Mononuclear cell (primary cell): ENCODE measurements at regions not wholly inside any gene's neighbourhood (a gene's known extent, or its start where the extent isn't known, plus 50 kb on each side); places are given as distances from the start of the nearest gene placed in this dataset.

ENCODE experiments used
- H3K27me3 ChIP-seq: 2 replicates; pipeline ENCODE4 v1.6.0; 2011; ENCODE audit warnings: low read length, control low read depth; ENCODE audit not compliant: insufficient read depth
- H3K4me1 ChIP-seq: 2 replicates; pipeline ENCODE4 v1.5.1; 2011; ENCODE audit warnings: mild to moderate bottlenecking, low read length, control low read depth; ENCODE audit not compliant: insufficient read depth
- H3K4me3 ChIP-seq: 2 replicates; pipeline ENCODE4 v1.5.1; 2011; ENCODE audit warnings: mild to moderate bottlenecking, low read length, moderate library complexity
- H3K9me3 ChIP-seq: 2 replicates; pipeline ENCODE4 v1.5.1; 2011; ENCODE audit warnings: low read depth, mild to moderate bottlenecking, control low read depth, low read length

DNA sequence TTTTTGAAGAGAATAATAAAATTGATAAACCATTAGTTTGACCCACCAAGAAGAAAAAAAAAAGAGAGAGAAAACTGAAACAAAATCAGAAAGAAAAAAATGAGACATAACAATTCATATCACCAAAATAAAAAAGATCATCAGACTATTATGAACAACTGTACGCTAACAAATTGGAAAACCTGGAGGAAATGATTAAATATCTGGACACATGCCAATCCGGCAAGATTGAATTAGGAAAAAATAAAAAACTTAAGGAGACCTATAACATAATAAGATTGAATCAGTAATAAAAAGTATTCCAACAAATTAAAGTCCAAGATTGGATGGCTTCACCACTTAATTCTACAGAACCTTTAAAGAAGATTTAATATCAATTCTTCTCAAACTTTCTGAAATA lies 136.7 kb downstream of the CASP12 start:
- H3K4me1 ChIP-seq = no peaks in the 10 kb centered on the region
- no peaks in the 10 kb centered on the region for H3K27me3 ChIP-seq
- peaks cover 15% of the 10 kb centered on the region for H3K9me3 ChIP-seq
- no peak overlapping the region for H3K4me3 ChIP-seq

DNA sequence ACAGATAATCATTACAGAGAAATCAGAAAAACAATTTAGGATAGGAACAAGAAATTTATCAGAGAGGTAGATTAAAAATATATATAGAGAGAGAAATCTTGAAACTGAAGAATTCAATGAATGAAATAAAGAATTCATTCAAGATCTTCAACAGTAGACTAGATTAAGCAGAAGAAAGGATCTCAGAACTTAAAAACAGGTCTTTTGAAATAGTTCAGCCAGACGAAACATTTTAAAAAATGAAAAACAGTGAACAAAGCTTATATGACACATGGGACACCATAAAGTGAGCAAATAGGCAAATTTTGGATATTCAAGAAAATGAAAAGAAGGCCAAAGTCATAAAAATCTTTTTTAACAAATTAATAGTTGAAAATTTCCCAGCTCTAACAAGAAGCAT lies 138.8 kb downstream of the CASP12 start:
- Histone ChIP-seq H3K9me3 (peaks cover 15% of the 10 kb centered on the region), H3K4me3 (no peak overlapping the region), H3K27me3 (no peaks in the 10 kb centered on the region), H3K4me1 (no peaks in the 10 kb centered on the region)

DNA sequence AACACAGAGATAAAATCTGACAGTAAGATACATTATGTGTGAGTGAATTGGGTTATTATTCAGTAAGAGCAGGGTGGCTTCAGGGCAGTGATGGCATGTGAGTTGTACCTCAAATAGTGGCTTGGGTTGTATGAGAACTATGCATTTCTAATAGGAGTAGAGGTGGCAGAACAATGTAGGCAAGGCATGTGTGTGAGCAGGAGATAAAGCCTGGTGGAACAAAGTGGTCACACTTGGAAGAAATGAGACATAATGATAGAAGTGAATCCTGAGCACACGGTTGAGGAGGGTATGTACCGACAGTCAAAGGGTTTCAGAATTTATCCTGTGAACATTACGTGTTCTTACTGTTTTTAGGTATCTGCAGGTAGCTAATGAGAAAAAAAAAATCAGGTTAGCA lies 159.3 kb downstream of the CASP12 start:
- Histone ChIP-seq H3K4me1 (peaks cover 5% of the 10 kb centered on the region), H3K9me3 (no peaks in the 10 kb centered on the region), H3K4me3 (no peak overlapping the region), H3K27me3 (no peaks in the 10 kb centered on the region)

DNA sequence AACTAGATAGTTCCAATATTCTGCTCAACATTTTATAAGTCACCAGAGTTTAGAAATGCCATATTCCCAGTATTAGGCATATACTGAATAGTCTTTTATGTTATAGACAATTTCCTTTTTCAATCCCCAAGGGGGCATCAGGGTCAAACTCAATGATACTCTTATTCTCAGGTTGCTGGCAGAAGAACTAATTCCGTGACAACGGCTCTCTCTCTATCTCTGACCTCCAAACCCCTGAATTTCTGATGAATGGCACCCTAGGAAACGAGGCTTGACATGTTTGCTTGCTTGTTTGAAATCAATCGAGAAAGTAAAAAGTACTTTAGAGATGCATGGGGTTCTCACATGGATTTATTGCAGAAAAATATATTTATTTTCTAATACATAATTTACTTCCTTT lies 160.1 kb downstream of the CASP12 start:
- Histone ChIP-seq H3K9me3 (no peaks in the 10 kb centered on the region), H3K27me3 (no peaks in the 10 kb centered on the region), H3K4me3 (no peak overlapping the region), H3K4me1 (peaks cover 5% of the 10 kb centered on the region)

DNA sequence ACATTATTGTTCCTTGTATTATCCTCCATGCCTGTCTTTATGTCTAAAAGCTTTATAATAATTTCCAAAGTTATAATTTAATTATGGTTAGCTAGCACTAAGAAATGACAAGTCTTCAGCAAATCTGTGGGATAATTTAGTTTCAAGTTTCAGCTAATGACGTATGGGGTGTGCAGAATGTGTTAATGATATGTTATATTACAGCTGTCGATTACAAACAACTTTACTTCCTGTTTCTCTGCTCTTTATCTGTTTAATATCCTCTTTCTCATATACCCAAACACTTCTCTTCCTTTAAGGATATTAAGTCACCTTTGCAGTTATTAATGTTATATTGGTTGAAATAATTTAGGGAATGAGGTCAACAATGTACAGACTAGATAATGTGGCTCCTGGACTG lies 161.8 kb downstream of the CASP12 start:
- Histone ChIP-seq H3K27me3 (no peaks in the 10 kb centered on the region), H3K4me1 (peaks cover 5% of the 10 kb centered on the region), H3K9me3 (no peaks in the 10 kb centered on the region), H3K4me3 (no peak overlapping the region)

DNA sequence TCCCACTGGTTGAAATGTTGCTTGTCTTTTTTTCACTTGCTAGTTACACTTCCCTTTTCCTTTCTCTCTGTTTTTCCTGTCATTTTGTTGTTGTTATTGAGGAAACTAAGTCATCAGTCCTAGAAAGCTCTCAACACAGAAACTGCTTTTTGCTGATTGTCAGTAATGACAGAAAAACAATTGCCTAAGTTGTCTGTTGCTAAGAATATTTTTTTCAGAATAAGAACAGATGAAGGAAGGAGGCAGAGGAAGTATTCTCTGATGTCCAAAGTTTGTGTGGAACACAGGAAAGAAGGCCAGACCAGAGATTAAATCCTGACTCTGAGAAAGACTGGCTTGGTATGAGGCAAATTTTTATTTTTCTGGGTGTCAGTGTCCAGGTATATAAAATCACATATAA lies 163.3 kb downstream of the CASP12 start:
- no peaks in the 10 kb centered on the region for H3K27me3 ChIP-seq
- no peak overlapping the region for H3K4me3 ChIP-seq
- no peaks in the 10 kb centered on the region for H3K9me3 ChIP-seq
- peaks cover 5% of the 10 kb centered on the region for H3K4me1 ChIP-seq

DNA sequence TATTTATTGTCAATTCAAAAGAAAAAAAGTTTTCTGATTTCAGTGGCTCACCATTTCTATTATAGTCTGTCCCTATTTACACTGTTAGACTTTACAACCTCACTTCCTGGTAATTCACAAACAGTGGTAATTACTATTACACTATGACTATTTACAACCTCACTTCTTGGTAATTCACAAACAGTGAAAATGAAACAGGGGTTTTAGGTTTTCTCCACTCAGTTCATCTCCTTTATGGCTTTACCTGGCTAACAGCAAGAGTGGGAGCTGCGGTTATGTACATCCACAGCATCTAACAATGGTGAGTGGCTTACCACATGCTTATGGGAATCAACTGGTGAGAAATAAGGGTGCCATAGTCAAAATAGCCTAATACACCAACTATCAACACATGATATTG lies 166.4 kb downstream of the CASP12 start:
- Histone ChIP-seq H3K4me3 (no peak overlapping the region), H3K9me3 (no peaks in the 10 kb centered on the region), H3K27me3 (no peaks in the 10 kb centered on the region), H3K4me1 (peaks cover 5% of the 10 kb centered on the region)

DNA sequence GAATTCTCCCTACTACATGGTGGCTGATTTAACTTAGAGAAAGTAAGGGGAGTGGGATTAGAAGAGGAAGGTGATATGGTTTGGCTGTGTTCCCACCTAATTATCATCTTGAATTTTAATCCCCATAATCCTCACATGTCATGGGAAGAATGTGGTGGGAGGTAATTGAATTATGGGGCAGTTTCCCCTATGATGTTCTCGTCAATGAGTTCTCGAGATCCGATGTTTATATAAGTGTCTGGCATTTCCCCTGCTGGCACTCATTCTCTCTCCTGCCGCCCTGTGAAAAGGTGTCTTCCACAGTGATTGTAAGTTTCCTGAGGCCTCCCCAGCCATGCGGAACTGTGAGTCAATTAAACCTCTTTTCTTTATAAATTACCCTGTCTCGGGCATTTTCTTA lies 169.3 kb downstream of the CASP12 start:
- H3K4me3 ChIP-seq = no peak overlapping the region
- no peaks in the 10 kb centered on the region for H3K4me1 ChIP-seq
- H3K27me3 ChIP-seq = no peaks in the 10 kb centered on the region
- no peaks in the 10 kb centered on the region for H3K9me3 ChIP-seq

DNA sequence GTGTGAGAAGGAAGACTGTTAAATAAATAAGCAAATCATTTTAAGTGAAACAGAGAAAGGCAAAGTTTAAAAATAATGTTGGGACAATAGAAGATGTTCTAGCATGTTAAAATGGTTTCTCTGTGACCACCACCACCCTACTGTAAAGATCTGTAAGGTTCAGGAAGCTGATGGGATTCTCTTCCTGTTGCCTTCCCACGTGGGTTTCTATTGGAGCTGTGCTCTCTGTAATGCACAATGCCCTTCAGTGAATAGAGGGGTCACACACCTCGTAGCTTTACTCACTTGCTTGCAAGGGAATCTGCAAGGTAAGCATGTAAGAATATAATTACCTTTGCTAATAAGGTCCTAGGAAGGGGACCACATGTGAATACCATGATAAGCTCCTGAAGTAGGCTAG lies 170.5 kb downstream of the CASP12 start:
- no peak overlapping the region for H3K4me3 ChIP-seq
- no peaks in the 10 kb centered on the region for H3K4me1 ChIP-seq
- H3K27me3 ChIP-seq = no peaks in the 10 kb centered on the region
- H3K9me3 ChIP-seq = no peaks in the 10 kb centered on the region

DNA sequence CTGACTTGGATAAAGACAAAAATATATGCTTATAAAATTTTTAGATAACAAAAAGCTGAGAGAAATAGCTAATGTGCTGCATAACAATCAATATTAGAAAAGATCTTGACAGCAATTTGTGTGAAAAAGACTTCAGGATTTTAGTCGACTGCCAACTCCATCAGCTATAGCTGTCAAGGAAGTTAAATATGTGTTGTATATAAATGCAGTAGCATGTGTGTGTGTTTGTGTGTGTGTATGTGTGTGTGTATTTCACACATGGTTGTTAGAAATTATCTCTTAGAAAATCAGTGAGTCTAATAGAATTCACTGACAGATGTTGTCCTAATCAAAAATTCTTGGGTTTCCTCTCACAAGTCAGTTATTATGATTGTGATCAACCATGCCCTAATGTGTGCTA lies 171.2 kb downstream of the CASP12 start:
- Histone ChIP-seq H3K9me3 (no peaks in the 10 kb centered on the region), H3K4me3 (no peak overlapping the region), H3K4me1 (no peaks in the 10 kb centered on the region), H3K27me3 (no peaks in the 10 kb centered on the region)

DNA sequence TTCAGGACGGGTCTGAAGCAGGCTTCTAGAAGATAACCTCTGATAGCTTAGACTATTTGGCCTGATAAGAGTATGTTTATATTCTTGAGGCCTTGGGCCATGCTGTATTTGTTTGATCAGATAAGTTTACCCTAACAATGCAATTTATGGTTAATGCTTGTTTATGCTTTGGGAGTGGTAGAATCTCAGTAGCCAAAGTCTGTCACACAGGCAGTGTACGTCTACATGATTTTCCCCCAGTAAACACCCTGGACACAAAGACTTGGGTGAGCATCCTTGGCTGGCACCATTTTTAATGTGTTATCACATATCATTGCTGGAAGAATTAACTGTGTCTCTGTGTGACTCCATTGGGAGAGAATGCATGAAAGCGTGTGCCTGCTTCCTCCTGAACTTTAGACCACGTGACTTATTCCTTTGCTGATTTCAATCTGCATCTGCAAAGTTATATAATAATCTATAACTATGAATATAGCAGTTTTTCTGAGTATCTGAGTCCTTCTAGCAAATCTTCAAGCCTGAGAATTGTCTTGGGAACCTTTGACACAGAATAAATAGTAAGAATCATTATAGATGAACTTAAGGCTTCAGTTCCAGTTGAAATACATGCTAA lies 172.4 kb downstream of the CASP12 start:
- no peaks in the 10 kb centered on the region for H3K4me1 ChIP-seq
- no peaks in the 10 kb centered on the region for H3K9me3 ChIP-seq
- H3K27me3 ChIP-seq = no peaks in the 10 kb centered on the region

DNA sequence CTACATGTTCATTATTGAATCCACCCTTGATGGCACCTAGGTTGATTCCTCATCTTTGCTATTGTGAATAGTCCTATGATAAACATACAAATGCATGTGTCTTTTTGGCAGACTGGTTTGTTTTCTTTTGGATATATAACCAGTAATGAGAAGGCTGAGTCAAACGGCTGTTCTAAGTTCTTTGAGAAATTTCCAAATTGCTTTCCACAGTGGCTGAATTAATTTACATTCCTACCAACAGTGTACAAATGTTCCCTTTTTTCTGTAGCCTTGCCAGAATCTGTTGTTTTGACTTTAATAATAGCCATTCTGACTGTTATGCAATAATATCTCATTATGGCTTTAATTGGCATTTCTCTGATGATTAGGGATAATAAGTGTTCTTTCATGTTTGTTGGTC lies 184.9 kb downstream of the CASP12 start:
- no peaks in the 10 kb centered on the region for H3K27me3 ChIP-seq

More for the DNA sequence above, 172.4 kb downstream of the CASP12 start:
- no peak overlapping the region for H3K4me3 ChIP-seq

DNA sequence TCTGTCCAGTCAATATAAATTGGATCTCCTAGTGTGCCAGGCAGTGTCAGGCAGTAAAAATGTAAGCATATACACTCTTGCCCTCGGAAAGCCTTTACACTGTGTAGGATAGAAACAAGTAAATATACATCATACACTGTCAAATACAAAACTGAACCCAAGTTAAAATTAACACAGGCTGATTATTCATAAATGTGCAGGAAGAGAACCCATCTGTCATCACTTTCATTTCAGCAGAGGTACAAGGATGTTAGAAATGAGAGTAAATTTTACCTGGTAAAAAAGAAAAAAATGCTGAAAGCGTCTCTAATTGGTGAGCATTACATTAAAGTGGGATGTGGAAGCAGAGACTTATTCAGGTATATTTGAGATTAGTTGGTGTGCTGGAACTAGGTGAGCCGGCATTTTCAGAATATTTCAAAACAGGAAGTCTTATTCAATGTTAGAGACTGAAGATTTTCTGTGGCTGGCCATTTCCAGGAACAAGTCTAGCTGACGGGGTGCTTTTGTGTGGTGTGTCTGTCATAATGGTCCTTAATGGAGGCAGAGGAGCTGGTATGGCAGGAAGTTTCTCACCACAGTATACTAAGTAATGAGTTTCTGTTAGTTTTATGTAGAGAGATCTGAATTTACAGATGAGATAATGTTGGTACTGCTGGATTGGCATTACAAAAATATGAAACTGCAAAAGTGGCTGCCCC lies 192.6 kb downstream of the CASP12 start:
- H3K9me3 ChIP-seq = no peaks in the 10 kb centered on the region
- H3K4me3 ChIP-seq = peak overlapping the region; percentile 16
- no peaks in the 10 kb centered on the region for H3K27me3 ChIP-seq
- H3K4me1 ChIP-seq = peaks cover 31% of the 10 kb centered on the region

More for the DNA sequence above, 184.9 kb downstream of the CASP12 start:
- no peaks in the 10 kb centered on the region for H3K4me1 ChIP-seq
- H3K4me3 ChIP-seq = no peak overlapping the region
- H3K9me3 ChIP-seq = no peaks in the 10 kb centered on the region

DNA sequence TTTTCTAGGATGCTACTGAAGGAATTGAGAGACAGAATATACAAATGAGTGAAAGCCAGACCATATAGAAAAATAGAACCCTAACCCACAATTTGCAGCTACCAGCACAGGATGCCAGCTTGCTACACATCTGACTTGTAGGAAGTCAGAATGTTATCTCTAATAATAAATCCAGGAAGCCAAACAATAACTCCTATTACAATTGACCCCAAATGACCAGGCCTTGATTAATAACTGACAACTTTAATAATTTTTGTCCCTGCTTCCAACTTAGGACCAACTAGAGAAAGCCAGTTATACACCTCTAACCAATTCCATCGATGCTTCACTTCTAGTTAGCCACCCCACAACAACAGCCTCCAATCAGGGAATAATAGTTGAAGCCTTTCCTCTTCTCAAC lies 193.4 kb downstream of the CASP12 start:
- no peaks in the 10 kb centered on the region for H3K27me3 ChIP-seq
- H3K4me3 ChIP-seq = no peak overlapping the region
- H3K4me1 ChIP-seq = peaks cover 32% of the 10 kb centered on the region
- H3K9me3 ChIP-seq = no peaks in the 10 kb centered on the region

DNA sequence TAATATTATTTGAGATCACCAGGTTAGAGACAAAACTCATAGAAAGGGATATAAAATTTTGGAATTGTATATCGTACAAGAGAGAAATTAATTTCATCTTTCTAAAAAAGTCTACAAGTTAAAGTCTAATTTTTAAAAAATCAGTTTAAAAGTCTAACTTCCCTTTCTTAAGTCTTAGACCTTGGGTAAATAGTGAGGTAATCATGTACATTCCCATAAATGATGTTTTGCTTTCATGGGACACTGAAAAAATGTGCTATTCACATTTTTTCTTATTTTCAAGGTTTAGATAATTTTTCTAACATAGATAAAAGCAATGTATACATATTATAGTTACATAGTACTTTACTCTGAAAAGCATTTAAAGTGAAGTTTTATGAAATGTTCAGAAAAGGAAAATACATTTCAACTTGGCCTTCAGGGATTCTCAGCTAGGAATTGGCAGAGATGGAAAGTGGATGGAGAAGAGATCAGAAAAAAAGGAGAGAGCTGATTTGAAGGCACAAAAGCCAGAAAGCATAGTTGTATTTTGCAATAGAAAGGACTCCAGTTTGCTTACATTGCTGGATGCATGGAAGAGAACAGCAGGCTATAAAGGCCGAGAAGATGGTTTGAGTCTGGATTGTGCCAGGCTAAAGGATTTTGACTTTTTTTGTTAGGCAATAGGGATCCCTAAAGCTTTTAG lies 194.0 kb downstream of the CASP12 start:
- no peaks in the 10 kb centered on the region for H3K27me3 ChIP-seq
- H3K4me3 ChIP-seq = no peak overlapping the region
- H3K4me1 ChIP-seq = peaks cover 32% of the 10 kb centered on the region
- no peaks in the 10 kb centered on the region for H3K9me3 ChIP-seq

DNA sequence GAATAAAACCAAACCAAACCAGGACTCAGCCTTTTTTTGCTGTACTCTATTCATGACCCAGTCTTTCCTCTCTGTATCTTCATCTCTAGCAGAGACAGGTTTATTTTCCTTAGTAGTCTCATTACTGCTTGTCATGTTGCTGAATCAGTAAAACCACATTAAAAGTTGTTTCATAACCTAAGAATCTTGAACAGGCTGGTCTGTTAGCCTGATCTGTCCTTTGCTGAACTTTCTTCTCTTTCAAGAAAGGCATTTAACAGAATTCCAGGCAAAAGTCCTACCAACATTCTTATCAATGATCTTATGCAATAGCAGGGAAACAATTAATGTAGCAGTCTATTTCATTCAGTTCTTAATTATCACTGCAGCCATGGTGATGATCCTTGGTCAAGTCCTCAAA lies 197.7 kb downstream of the CASP12 start:
- Histone ChIP-seq H3K4me3 (no peak overlapping the region), H3K9me3 (no peaks in the 10 kb centered on the region), H3K4me1 (peaks cover 21% of the 10 kb centered on the region), H3K27me3 (no peaks in the 10 kb centered on the region)
